Vagina (tissue), 2 donors: ENCODE measurements at regions not wholly inside any gene's neighbourhood (a gene's known extent, or its start where the extent isn't known, plus 50 kb on each side); places are given as distances from the start of the nearest gene placed in this dataset.

Source experiments
- DNase-seq, 2 donors: peaks; one replicate each; pipeline ENCODE4 v3.0.0-alpha.2; 2017; ENCODE audit errors: extremely low spot score in 2 of 2
- H3K27ac ChIP-seq: fragments of 200-600 bp; sonication (generic); one replicate; pipeline ENCODE4 v1.5.1; 2019
- H3K27me3 ChIP-seq: fragments of 200-600 bp; sonication (generic); one replicate; pipeline ENCODE4 v1.5.1; 2019
- H3K36me3 ChIP-seq, 2 donors: fragments of 200-600 bp; sonication (generic); one replicate each; pipeline ENCODE4 v1.5.1; 2017 to 2019
- H3K4me1 ChIP-seq: fragments of 200-600 bp; sonication (generic); one replicate; pipeline ENCODE4 v1.5.1; 2019
- H3K4me3 ChIP-seq, 2 donors: fragments of 200-600 bp; sonication (generic); 1 replicate in 1 of 2; 2 replicates in 1 of 2; pipeline ENCODE4 v1.5.1; 2016 to 2019
- H3K9me3 ChIP-seq: fragments of 200-600 bp; sonication (generic); one replicate; pipeline ENCODE4 v1.5.1; 2019
- CTCF ChIP-seq, 3 experiments: fragments of 450-650 bp in 2 of 3; fragments of 200-600 bp in 1 of 3; sonication (generic) in 1 of 3; IDR thresholded peaks; one replicate each; pipeline ENCODE4 v1.5.1; 2017 to 2019; ENCODE audit warnings: antibody characterized with exemption in 3 of 3, mild to moderate bottlenecking in 2 of 3, moderate library complexity in 2 of 3
- POLR2A ChIP-seq, 2 donors: fragments of 450-650 bp; IDR thresholded peaks; one replicate each; pipeline ENCODE4 v1.6.1; 2017; ENCODE audit warnings: antibody characterized with exemption in 2 of 2, mild to moderate bottlenecking in 2 of 2, moderate library complexity in 2 of 2
- POLR2AphosphoS5 ChIP-seq, 2 donors: sonication (generic); formaldehyde crosslinking; IDR thresholded peaks; one replicate each; pipeline ENCODE4 v1.9.0; 2017; ENCODE audit warnings: antibody characterized with exemption in 2 of 2, mild to moderate bottlenecking in 2 of 2, low read depth in 1 of 2; ENCODE audit not compliant: insufficient read depth in 1 of 2
- intact Hi-C: fragments of 100-400 bp; cut with DNase I; formaldehyde crosslinking; loops from one replicate; pipeline ENCODE4 v1.15.1; 2023

- no peaks in the 10 kb centered on the region for H3K27me3 ChIP-seq
- H3K4me1 ChIP-seq, result no peaks in the 10 kb centered on the region
- no peak overlapping the region for H3K4me3 ChIP-seq
- H3K27ac ChIP-seq, result no peak overlapping the region
- TF ChIP-seq CTCF (IDR thresholded peaks at IDR 0.05) (no peak), POLR2AphosphoS5 (IDR thresholded peaks at IDR 0.05; ENCODE audit: insufficient read depth in 1 of 2, low read depth in 1 of 2) (no peak), POLR2A (IDR thresholded peaks at IDR 0.05) (no peak)
- no peak for DNase-seq
- intact Hi-C loops, result no loop called here
- H3K36me3 ChIP-seq, result no peaks in the 10 kb centered on the region
- no peaks in the 10 kb centered on the region for H3K9me3 ChIP-seq
Observed at GRCh38 chr11:96472085-96472484, 82.3 kb downstream of the JRKL start.

DNA sequence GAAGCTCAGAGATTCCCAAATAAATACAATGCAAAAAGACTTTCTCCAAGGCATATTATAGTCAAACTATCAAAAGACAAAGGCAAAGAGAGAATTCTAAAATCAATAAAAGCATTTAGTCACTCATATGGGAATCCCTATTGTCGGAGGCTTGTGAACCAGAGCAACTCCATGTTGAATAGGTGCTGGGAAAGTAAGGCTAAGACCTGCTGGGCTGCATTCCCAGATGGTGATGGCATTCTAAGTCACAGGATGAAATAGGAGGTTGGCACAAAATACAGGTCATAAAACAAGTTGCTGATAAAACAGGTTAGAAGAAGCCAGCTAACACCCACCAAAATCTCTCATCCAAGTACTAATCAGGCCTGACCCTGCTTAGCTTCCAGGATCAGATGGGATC lies 84.5 kb downstream of the JRKL start:
- Histone ChIP-seq H3K4me3 (no peak overlapping the region), H3K27me3 (no peaks in the 10 kb centered on the region), H3K27ac (no peak overlapping the region), H3K4me1 (no peaks in the 10 kb centered on the region), H3K9me3 (no peaks in the 10 kb centered on the region), H3K36me3 (no peaks in the 10 kb centered on the region)
- intact Hi-C loops, result no loop called here
- DNase-seq, result no peak
- TF ChIP-seq CTCF (IDR thresholded peaks at IDR 0.05) (no peak), POLR2A (IDR thresholded peaks at IDR 0.05) (no peak), POLR2AphosphoS5 (IDR thresholded peaks at IDR 0.05; ENCODE audit: insufficient read depth in 1 of 2, low read depth in 1 of 2) (no peak)

GRCh38 chr11:96481204-96481603 lies 91.4 kb downstream of the JRKL start:
- H3K9me3 ChIP-seq, result no peaks in the 10 kb centered on the region
- no peak overlapping the region for H3K27ac ChIP-seq
- H3K4me3 ChIP-seq, result no peak overlapping the region
- no peak for TF ChIP-seq POLR2A (IDR thresholded peaks at IDR 0.05)
- TF ChIP-seq POLR2AphosphoS5 (IDR thresholded peaks at IDR 0.05; ENCODE audit: insufficient read depth in 1 of 2, low read depth in 1 of 2), result no peak
- no peak for TF ChIP-seq CTCF (IDR thresholded peaks at IDR 0.05)
- no peaks in the 10 kb centered on the region for H3K27me3 ChIP-seq
- intact Hi-C loops, result no loop called here
- H3K36me3 ChIP-seq, result no peaks in the 10 kb centered on the region
- no peaks in the 10 kb centered on the region for H3K4me1 ChIP-seq
- no peak for DNase-seq

GRCh38 chr11:96481771-96482170 lies 92.0 kb downstream of the JRKL start:
- Histone ChIP-seq H3K27ac (no peak overlapping the region), H3K9me3 (no peaks in the 10 kb centered on the region)
- intact Hi-C loops, result no loop called here

GRCh38 chr11:96482193-96482592 lies 92.4 kb downstream of the JRKL start:
- no peak for DNase-seq
- no peaks in the 10 kb centered on the region for H3K27me3 ChIP-seq
- TF ChIP-seq POLR2AphosphoS5 (IDR thresholded peaks at IDR 0.05; ENCODE audit: insufficient read depth in 1 of 2, low read depth in 1 of 2), result no peak
- no peak for TF ChIP-seq POLR2A (IDR thresholded peaks at IDR 0.05)
- no peak for TF ChIP-seq CTCF (IDR thresholded peaks at IDR 0.05)
- intact Hi-C loops, result no loop called here
- no peak overlapping the region for H3K4me3 ChIP-seq
- H3K4me1 ChIP-seq, result no peaks in the 10 kb centered on the region
- H3K9me3 ChIP-seq, result no peaks in the 10 kb centered on the region
- no peaks in the 10 kb centered on the region for H3K36me3 ChIP-seq
- H3K27ac ChIP-seq, result no peak overlapping the region

More at GRCh38 chr11:96481771-96482170, 92.0 kb downstream of the JRKL start:
- DNase-seq, result no peak
- Histone ChIP-seq H3K27me3 (no peaks in the 10 kb centered on the region), H3K4me1 (no peaks in the 10 kb centered on the region), H3K4me3 (no peak overlapping the region), H3K36me3 (no peaks in the 10 kb centered on the region)
- TF ChIP-seq CTCF (IDR thresholded peaks at IDR 0.05) (no peak), POLR2AphosphoS5 (IDR thresholded peaks at IDR 0.05; ENCODE audit: insufficient read depth in 1 of 2, low read depth in 1 of 2) (no peak), POLR2A (IDR thresholded peaks at IDR 0.05) (no peak)
